ENCODE measurements at regions not wholly inside any gene's neighbourhood (a gene's known extent, or its start where the extent isn't known, plus 50 kb on each side); places are given as distances from the start of the nearest gene placed in this dataset.

- no peak overlapping the region for H3K27ac ChIP-seq (ENCODE audit: low read depth in 1 of 2, low read length in 1 of 2)
- no peak overlapping the region for H3K4me3 ChIP-seq
- DNase-seq = no peak
- H3K36me3 ChIP-seq (ENCODE audit: control insufficient read depth in 4 of 4, insufficient read depth in 4 of 4, low read length in 4 of 4) = peaks cover 0 to 2% (median 0%) of the 10 kb centered on the region in 4 donors
- peaks cover 0 to 7% (median under 1%) of the 10 kb centered on the region in 5 donors for H3K4me1 ChIP-seq (ENCODE audit: control insufficient read depth in 5 of 5, insufficient read depth in 5 of 5, low read length in 5 of 5)
- no peak for TF ChIP-seq CTCF (IDR thresholded peaks at IDR 0.05; ENCODE audit: control extremely low read depth, extremely low read depth)
- peaks cover 0 to 15% (median 7%) of the 10 kb centered on the region in 3 donors for H3K27me3 ChIP-seq (ENCODE audit: control insufficient read depth in 3 of 3, insufficient read depth in 3 of 3, low read length in 2 of 3)
- no peak overlapping the region for H3K9ac ChIP-seq (ENCODE audit: insufficient read depth in 1 of 2, low read length in 2 of 2)
- ATAC-seq (ENCODE audit: insufficient read depth, low FRiP score) = no peak
- 63 to 88% methylated on average over 1 of the region's 1 CpG for WGBS, 2 donors
- H3K9me3 ChIP-seq (ENCODE audit: control insufficient read depth in 4 of 4, insufficient read depth in 3 of 4, low read length in 3 of 4) = no peaks in the 10 kb centered on the region
Observed at GRCh38 chrX:10073671-10074070, 83.1 kb upstream of the CLCN4 start.

GRCh38 chrX:10074241-10074941 lies 82.4 kb upstream of the CLCN4 start:
- Histone ChIP-seq H3K9me3 (ENCODE audit: control insufficient read depth in 4 of 4, insufficient read depth in 3 of 4, low read length in 3 of 4) (no peaks in the 10 kb centered on the region), H3K4me3 (no peak overlapping the region), H3K36me3 (ENCODE audit: control insufficient read depth in 4 of 4, insufficient read depth in 4 of 4, low read length in 4 of 4) (peaks cover 0 to 3% (median 1%) of the 10 kb centered on the region in 4 donors), H3K27me3 (ENCODE audit: control insufficient read depth in 3 of 3, insufficient read depth in 3 of 3, low read length in 2 of 3) (peaks cover 0 to 13% (median 7%) of the 10 kb centered on the region in 3 donors), H3K9ac (ENCODE audit: insufficient read depth in 1 of 2, low read length in 2 of 2) (no peak overlapping the region), H3K27ac (ENCODE audit: low read depth in 1 of 2, low read length in 1 of 2) (no peak overlapping the region), H3K4me1 (ENCODE audit: control insufficient read depth in 5 of 5, insufficient read depth in 5 of 5, low read length in 5 of 5) (peaks cover 0 to 10% (median 4%) of the 10 kb centered on the region in 5 donors)
- no peak for DNase-seq
- ATAC-seq (ENCODE audit: insufficient read depth, low FRiP score) = no peak
- 91 to 96% methylated on average over 8 to 9 of the region's 9 CpGs for WGBS, 2 donors
- TF ChIP-seq CTCF (IDR thresholded peaks at IDR 0.05; ENCODE audit: control extremely low read depth, extremely low read depth) = no peak

GRCh38 chrX:10076765-10077164 lies 80.0 kb upstream of the CLCN4 start:
- H3K9ac ChIP-seq (ENCODE audit: insufficient read depth in 1 of 2, low read length in 2 of 2) = no peak overlapping the region
- H3K27me3 ChIP-seq (ENCODE audit: control insufficient read depth in 3 of 3, insufficient read depth in 3 of 3, low read length in 2 of 3) = peaks cover 0 to 10% (median 7%) of the 10 kb centered on the region in 3 donors
- no peak overlapping the region for H3K27ac ChIP-seq (ENCODE audit: low read depth in 1 of 2, low read length in 1 of 2)
- H3K9me3 ChIP-seq (ENCODE audit: control insufficient read depth in 4 of 4, insufficient read depth in 3 of 4, low read length in 3 of 4) = no peaks in the 10 kb centered on the region
- H3K4me1 ChIP-seq (ENCODE audit: control insufficient read depth in 5 of 5, insufficient read depth in 5 of 5, low read length in 5 of 5) = peaks cover 0 to 8% (median 4%) of the 10 kb centered on the region in 5 donors
- 94% methylated on average over 7 of the region's 7 CpGs for WGBS, 2 donors
- no peak for DNase-seq
- H3K4me3 ChIP-seq = no peak overlapping the region
- TF ChIP-seq CTCF (IDR thresholded peaks at IDR 0.05; ENCODE audit: control extremely low read depth, extremely low read depth) = no peak
- no peak for ATAC-seq (ENCODE audit: insufficient read depth, low FRiP score)
- H3K36me3 ChIP-seq (ENCODE audit: control insufficient read depth in 4 of 4, insufficient read depth in 4 of 4, low read length in 4 of 4) = peaks cover 0 to 5% (median 2%) of the 10 kb centered on the region in 4 donors

Measured in lung (tissue), 11 donors.